ENCODE measurements at regions not wholly inside any gene's neighbourhood (a gene's known extent, or its start where the extent isn't known, plus 50 kb on each side); places are given as distances from the start of the nearest gene placed in this dataset.

DNA sequence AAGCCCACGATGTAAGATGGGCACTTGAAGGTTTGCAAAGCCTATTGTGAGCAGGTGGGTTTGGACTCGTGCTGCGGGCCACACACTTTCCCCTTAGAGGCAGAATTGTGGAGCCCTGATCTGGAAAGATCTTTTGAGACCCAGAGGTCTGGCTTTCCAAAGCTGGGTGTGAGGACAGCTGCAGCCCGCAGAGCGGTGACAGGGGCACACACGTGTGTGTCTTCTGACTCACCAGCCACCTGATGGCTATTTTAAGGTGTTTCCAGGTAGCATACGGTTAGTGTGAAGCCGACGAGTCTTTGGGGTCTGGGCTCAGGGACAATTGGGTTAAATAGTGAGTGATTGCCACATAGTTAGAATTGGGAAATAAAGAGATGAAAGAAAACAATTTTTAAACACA lies 108.9 kb upstream of the GSE1 start:
- no peaks in the 10 kb centered on the region for H3K4me1 Mint-ChIP-seq (ENCODE audit: low read depth, unreplicated experiment)
- TF ChIP-seq EZH2 (IDR thresholded peaks at IDR 0.05; ENCODE audit: insufficient read depth, low read length) (no peak), CTCF (IDR thresholded peaks at IDR 0.05; ENCODE audit: insufficient read depth, low read depth, low read length) (no peak)
- Histone ChIP-seq H3K27me3 (ENCODE audit: insufficient read depth, low read length) (no peaks in the 10 kb centered on the region), H2AFZ (ENCODE audit: low read depth, low read length) (no peak overlapping the region), H3K27ac (ENCODE audit: low read depth, low read length) (no peak overlapping the region), H3K4me1 (ENCODE audit: insufficient read depth, low read length) (no peaks in the 10 kb centered on the region), H3K36me3 (ENCODE audit: insufficient read depth, low read length) (no peaks in the 10 kb centered on the region), H3K4me3 (ENCODE audit: insufficient read depth, low read depth, low read length) (no peak overlapping the region), H3K9ac (ENCODE audit: low read length) (no peak overlapping the region), H4K20me1 (ENCODE audit: insufficient read depth, low read length) (peaks cover 36% of the 10 kb centered on the region), H3K4me2 (ENCODE audit: low read length) (no peak overlapping the region), H3K79me2 (ENCODE audit: insufficient read depth, low read length) (no peaks in the 10 kb centered on the region), H3K9me3 (ENCODE audit: insufficient read depth, low read depth, low read length) (no peaks in the 10 kb centered on the region)
- peaks cover 30% of the 10 kb centered on the region for H3K27me3 Mint-ChIP-seq (ENCODE audit: low read depth, unreplicated experiment)
- H3K9me3 Mint-ChIP-seq (ENCODE audit: unreplicated experiment) = no peaks in the 10 kb centered on the region
- H3K4me3 Mint-ChIP-seq (ENCODE audit: unreplicated experiment) = no peak overlapping the region
- DNase-seq (ENCODE audit: low read depth) (no peak), FAIRE-seq (no peak)
- H3K36me3 Mint-ChIP-seq (ENCODE audit: low read depth, unreplicated experiment) = peaks cover 4% of the 10 kb centered on the region
- H3K27ac Mint-ChIP-seq (ENCODE audit: unreplicated experiment) = no peak overlapping the region

- DNase-seq (ENCODE audit: low read depth) (no peak), FAIRE-seq (no peak)
- Mint-ChIP-seq H3K4me1 (ENCODE audit: low read depth, unreplicated experiment) (no peaks in the 10 kb centered on the region), H3K27ac (ENCODE audit: unreplicated experiment) (no peak overlapping the region), H3K36me3 (ENCODE audit: low read depth, unreplicated experiment) (peaks cover 6% of the 10 kb centered on the region), H3K4me3 (ENCODE audit: unreplicated experiment) (no peak overlapping the region), H3K27me3 (ENCODE audit: low read depth, unreplicated experiment) (peaks cover 35% of the 10 kb centered on the region), H3K9me3 (ENCODE audit: unreplicated experiment) (no peaks in the 10 kb centered on the region)
- Histone ChIP-seq H4K20me1 (ENCODE audit: insufficient read depth, low read length) (peaks cover 35% of the 10 kb centered on the region), H3K9ac (ENCODE audit: low read length) (no peak overlapping the region), H3K36me3 (ENCODE audit: insufficient read depth, low read length) (no peaks in the 10 kb centered on the region), H3K4me2 (ENCODE audit: low read length) (no peak overlapping the region), H3K27ac (ENCODE audit: low read depth, low read length) (no peak overlapping the region), H3K79me2 (ENCODE audit: insufficient read depth, low read length) (no peaks in the 10 kb centered on the region), H3K4me3 (ENCODE audit: insufficient read depth, low read depth, low read length) (no peak overlapping the region), H2AFZ (ENCODE audit: low read depth, low read length) (no peak overlapping the region), H3K9me3 (ENCODE audit: insufficient read depth, low read depth, low read length) (no peaks in the 10 kb centered on the region), H3K27me3 (ENCODE audit: insufficient read depth, low read length) (no peaks in the 10 kb centered on the region), H3K4me1 (ENCODE audit: insufficient read depth, low read length) (no peaks in the 10 kb centered on the region)
- TF ChIP-seq EZH2 (IDR thresholded peaks at IDR 0.05; ENCODE audit: insufficient read depth, low read length) (no peak), CTCF (IDR thresholded peaks at IDR 0.05; ENCODE audit: insufficient read depth, low read depth, low read length) (no peak)
Observed at GRCh38 chr16:85505794-85506634, 107.1 kb upstream of the GSE1 start.

- Histone ChIP-seq H3K79me2 (ENCODE audit: insufficient read depth, low read length) (no peaks in the 10 kb centered on the region), H3K36me3 (ENCODE audit: insufficient read depth, low read length) (no peaks in the 10 kb centered on the region), H4K20me1 (ENCODE audit: insufficient read depth, low read length) (peaks cover 35% of the 10 kb centered on the region), H3K27me3 (ENCODE audit: insufficient read depth, low read length) (no peaks in the 10 kb centered on the region), H3K27ac (ENCODE audit: low read depth, low read length) (no peak overlapping the region), H3K4me3 (ENCODE audit: insufficient read depth, low read depth, low read length) (no peak overlapping the region), H3K9ac (ENCODE audit: low read length) (no peak overlapping the region), H3K4me1 (ENCODE audit: insufficient read depth, low read length) (no peaks in the 10 kb centered on the region), H3K9me3 (ENCODE audit: insufficient read depth, low read depth, low read length) (no peaks in the 10 kb centered on the region), H3K4me2 (ENCODE audit: low read length) (no peak overlapping the region), H2AFZ (ENCODE audit: low read depth, low read length) (no peak overlapping the region)
- no peak for FAIRE-seq
- H3K4me1 Mint-ChIP-seq (ENCODE audit: low read depth, unreplicated experiment) = no peaks in the 10 kb centered on the region
- peaks cover 39% of the 10 kb centered on the region for H3K27me3 Mint-ChIP-seq (ENCODE audit: low read depth, unreplicated experiment)
- no peak overlapping the region for H3K27ac Mint-ChIP-seq (ENCODE audit: unreplicated experiment)
- no peak overlapping the region for H3K4me3 Mint-ChIP-seq (ENCODE audit: unreplicated experiment)
- DNase-seq (ENCODE audit: low read depth) = no peak
- TF ChIP-seq CTCF (IDR thresholded peaks at IDR 0.05; ENCODE audit: insufficient read depth, low read depth, low read length) (no peak), EZH2 (IDR thresholded peaks at IDR 0.05; ENCODE audit: insufficient read depth, low read length) (no peak)
- H3K36me3 Mint-ChIP-seq (ENCODE audit: low read depth, unreplicated experiment) = peaks cover 6% of the 10 kb centered on the region
- no peaks in the 10 kb centered on the region for H3K9me3 Mint-ChIP-seq (ENCODE audit: unreplicated experiment)
Observed at GRCh38 chr16:85506635-85506911, 106.5 kb upstream of the GSE1 start.
